Tibial artery (tissue), 4 donors: ENCODE measurements at regions not wholly inside any gene's neighbourhood (a gene's known extent, or its start where the extent isn't known, plus 50 kb on each side); places are given as distances from the start of the nearest gene placed in this dataset.

Experiments used
- DNase-seq, 2 donors: peaks; one replicate each; pipeline ENCODE4 v3.0.0-alpha.2; 2019
- H3K27ac ChIP-seq, 2 donors: fragments of 200-600 bp; sonication (generic) in 1 of 2; 1 replicate in 1 of 2; 2 replicates in 1 of 2; pipeline ENCODE4 v1.5.1; 2018 to 2019; ENCODE audit warnings: mild to moderate bottlenecking in 1 of 2
- H3K27me3 ChIP-seq, 2 donors: fragments of 200-600 bp; sonication (generic) in 1 of 2; one replicate each; pipeline versions ENCODE4 v1.5.1 to v1.6.0; 2016 to 2019
- H3K36me3 ChIP-seq, 3 donors: fragments of 200-600 bp; sonication (generic) in 2 of 3; one replicate each; pipeline ENCODE4 v1.5.1; 2016 to 2019; ENCODE audit warnings: mild to moderate bottlenecking in 2 of 3
- H3K4me1 ChIP-seq, 4 donors: fragments of 200-600 bp; sonication (generic) in 2 of 4; 1 replicate in 3 of 4; 2 replicates in 1 of 4; pipeline ENCODE4 v1.5.1; 2016 to 2019
- H3K4me3 ChIP-seq, 2 donors: fragments of 200-600 bp; sonication (generic) in 1 of 2; 1 replicate in 1 of 2; 2 replicates in 1 of 2; pipeline ENCODE4 v1.5.1; 2018 to 2019; ENCODE audit warnings: mild to moderate bottlenecking in 2 of 2
- H3K9me3 ChIP-seq, 3 donors: fragments of 200-600 bp; sonication (generic) in 1 of 3; one replicate each; pipeline ENCODE4 v1.5.1; 2016 to 2019
- CTCF ChIP-seq, 2 experiments: fragments of 200-600 bp in 1 of 2; fragments of 450-650 bp in 1 of 2; IDR thresholded peaks; one replicate each; pipeline ENCODE4 v1.5.1; 2017 to 2019; ENCODE audit warnings: antibody characterized with exemption in 2 of 2, mild to moderate bottlenecking in 1 of 2, moderate library complexity in 1 of 2
- intact Hi-C: fragments of 100-400 bp; cut with DNase I; formaldehyde crosslinking; loops from one replicate; pipeline ENCODE4 v1.15.0; 2023; ENCODE audit warnings: low total_unique reads

GRCh38 chr1:82921759-82922158, 1077.2 kb downstream of the TTLL7 start:
- H3K4me3 ChIP-seq, result no peak overlapping the region
- H3K36me3 ChIP-seq, result no peaks in the 10 kb centered on the region
- no peaks in the 10 kb centered on the region for H3K9me3 ChIP-seq
- H3K27ac ChIP-seq, result no peak overlapping the region
- intact Hi-C loops, result no loop called here
- no peaks in the 10 kb centered on the region for H3K27me3 ChIP-seq
- DNase-seq, result no peak
- peaks cover 0 to 9% (median 0%) of the 10 kb centered on the region in 4 donors for H3K4me1 ChIP-seq
- TF ChIP-seq CTCF (IDR thresholded peaks at IDR 0.05), result no peak

GRCh38 chr1:82920418-82921248, 1078.3 kb downstream of the TTLL7 start:
- H3K27me3 ChIP-seq, result no peaks in the 10 kb centered on the region
- no peak for TF ChIP-seq CTCF (IDR thresholded peaks at IDR 0.05)
- intact Hi-C loops, result no loop called here
- no peak overlapping the region for H3K4me3 ChIP-seq
- H3K4me1 ChIP-seq, result peaks cover 0 to 9% (median 0%) of the 10 kb centered on the region in 4 donors
- H3K27ac ChIP-seq, result no peak overlapping the region
- no peaks in the 10 kb centered on the region for H3K36me3 ChIP-seq
- no peaks in the 10 kb centered on the region for H3K9me3 ChIP-seq
- no peak for DNase-seq

- H3K4me1 ChIP-seq, result peaks cover 0 to 9% (median 0%) of the 10 kb centered on the region in 4 donors
- TF ChIP-seq CTCF (IDR thresholded peaks at IDR 0.05), result no peak
- H3K36me3 ChIP-seq, result no peaks in the 10 kb centered on the region
- H3K27me3 ChIP-seq, result no peaks in the 10 kb centered on the region
- intact Hi-C loops, result no loop called here
- no peak for DNase-seq
- H3K9me3 ChIP-seq, result no peaks in the 10 kb centered on the region
- H3K27ac ChIP-seq, result no peak overlapping the region
- H3K4me3 ChIP-seq, result no peak overlapping the region
Measured at GRCh38 chr1:82919837-82920236, 1079.1 kb downstream of the TTLL7 start.

GRCh38 chr1:82907313-82907712, 1091.6 kb downstream of the TTLL7 start:
- no peaks in the 10 kb centered on the region for H3K4me1 ChIP-seq
- intact Hi-C loops, result no loop called here
- no peak for TF ChIP-seq CTCF (IDR thresholded peaks at IDR 0.05)
- H3K27ac ChIP-seq, result no peak overlapping the region
- H3K4me3 ChIP-seq, result no peak overlapping the region
- DNase-seq, result no peak
- H3K9me3 ChIP-seq, result no peaks in the 10 kb centered on the region
- H3K36me3 ChIP-seq, result no peaks in the 10 kb centered on the region
- no peaks in the 10 kb centered on the region for H3K27me3 ChIP-seq

GRCh38 chr1:82903626-82904025, 1095.3 kb downstream of the TTLL7 start:
- no peaks in the 10 kb centered on the region for H3K27me3 ChIP-seq

More at GRCh38 chr1:82903626-82904025, 1095.3 kb downstream of the TTLL7 start:
- intact Hi-C loops, result no loop called here
- H3K4me1 ChIP-seq, result no peaks in the 10 kb centered on the region
- H3K9me3 ChIP-seq, result no peaks in the 10 kb centered on the region
- H3K27ac ChIP-seq, result no peak overlapping the region
- no peak for TF ChIP-seq CTCF (IDR thresholded peaks at IDR 0.05)
- DNase-seq, result no peak
- no peak overlapping the region for H3K4me3 ChIP-seq
- H3K36me3 ChIP-seq, result no peaks in the 10 kb centered on the region
